DMS79 (cell line): ENCODE measurements at regions not wholly inside any gene's neighbourhood (a gene's known extent, or its start where the extent isn't known, plus 50 kb on each side); places are given as distances from the start of the nearest gene placed in this dataset.

ENCODE experiments used
- DNase-seq: peaks from one replicate; lab custom pipeline; 2025; lab: John Stamatoyannopoulos, UW

DNA sequence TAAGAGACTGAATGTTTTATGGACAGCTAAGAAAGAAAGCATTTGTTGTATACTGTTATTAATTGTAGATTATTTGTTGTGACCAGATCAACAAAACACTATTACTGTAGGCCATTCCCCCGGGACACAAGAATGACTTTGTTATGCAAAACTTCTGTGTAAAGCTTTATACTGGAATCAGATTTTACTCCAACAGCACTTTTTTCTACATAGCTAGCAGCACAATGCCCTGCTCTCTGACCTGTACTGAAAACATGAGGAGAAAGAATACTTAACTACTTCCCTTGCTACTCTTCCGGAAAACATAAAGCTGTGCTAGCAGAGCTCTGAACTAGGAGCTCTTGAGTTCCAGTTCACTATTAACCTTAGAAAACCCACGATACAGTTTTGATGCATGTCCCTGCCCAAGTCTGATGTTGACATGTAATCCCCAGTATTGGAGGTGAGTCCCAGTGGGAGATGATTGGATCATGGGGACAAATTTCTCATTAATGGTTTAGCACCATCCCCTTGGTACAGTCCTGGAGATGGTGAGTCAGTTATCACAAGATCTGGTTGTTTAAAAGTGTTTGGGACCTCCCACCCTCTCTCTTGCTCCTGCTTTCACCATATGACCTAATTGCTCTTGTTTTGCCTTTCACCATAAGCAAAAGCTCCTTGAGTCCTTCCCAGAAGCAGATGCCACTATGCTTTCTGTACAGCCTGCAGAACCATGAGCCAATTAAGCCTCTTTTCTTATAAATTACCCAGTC, 601.1 kb upstream of the PIK3C3 start:
- no peak for DNase-seq

- DNase-seq, result no peak
These were observed 603.6 kb upstream of the PIK3C3 start for GRCh38 chr18:41351430-41351829.

DNA sequence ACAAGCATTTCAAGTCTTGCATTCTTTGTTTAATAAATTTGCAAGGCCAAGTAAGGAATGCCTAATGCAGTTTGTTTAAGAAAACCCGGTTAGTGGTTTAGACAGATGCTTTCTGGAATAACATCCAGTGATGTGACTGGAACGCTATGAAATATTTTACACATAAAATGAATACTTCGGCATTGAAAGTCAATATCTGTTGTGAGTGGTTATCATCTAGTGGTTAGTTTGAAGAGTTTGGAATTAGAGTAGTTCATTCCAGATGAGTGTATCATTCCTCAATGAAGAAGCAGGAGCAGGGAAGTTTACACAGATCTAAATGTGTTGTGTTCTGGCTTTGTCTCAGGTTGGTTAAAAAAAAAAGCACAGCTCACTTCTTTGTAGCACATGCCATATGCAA, 608.0 kb upstream of the PIK3C3 start:
- DNase-seq, result no peak

GRCh38 chr18:41343808-41344207, 611.2 kb upstream of the PIK3C3 start:
- no peak for DNase-seq

- no peak for DNase-seq
These were observed 616.7 kb upstream of the PIK3C3 start for GRCh38 chr18:41338341-41338740.

- DNase-seq, result no peak
These were observed 623.4 kb upstream of the PIK3C3 start for GRCh38 chr18:41331661-41332060.

- peak; percentile 31 for DNase-seq
These were observed 628.7 kb upstream of the PIK3C3 start for GRCh38 chr18:41326311-41326710.

DNA sequence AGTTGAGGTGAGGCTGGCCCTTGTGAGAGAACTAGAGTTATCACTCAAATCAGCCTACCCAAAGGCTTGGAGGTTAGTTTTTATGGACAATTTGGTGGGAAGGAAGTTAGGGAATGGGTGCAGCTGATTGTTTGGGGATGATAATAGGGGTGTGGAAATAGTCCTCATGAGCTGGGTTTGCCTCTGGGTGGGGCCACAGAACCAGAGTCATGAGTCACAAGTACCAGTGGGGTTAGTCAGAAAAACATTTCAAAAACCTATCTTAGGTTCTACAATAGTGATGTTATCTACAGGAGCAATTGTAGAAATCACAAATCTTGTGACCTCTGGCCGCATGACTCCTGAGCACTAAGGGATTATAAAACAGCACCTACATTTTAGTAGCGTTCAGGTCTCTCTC, 630.1 kb upstream of the PIK3C3 start:
- DNase-seq, result no peak

- no peak for DNase-seq
These were observed 630.8 kb upstream of the PIK3C3 start for GRCh38 chr18:41324020-41324791.

DNA sequence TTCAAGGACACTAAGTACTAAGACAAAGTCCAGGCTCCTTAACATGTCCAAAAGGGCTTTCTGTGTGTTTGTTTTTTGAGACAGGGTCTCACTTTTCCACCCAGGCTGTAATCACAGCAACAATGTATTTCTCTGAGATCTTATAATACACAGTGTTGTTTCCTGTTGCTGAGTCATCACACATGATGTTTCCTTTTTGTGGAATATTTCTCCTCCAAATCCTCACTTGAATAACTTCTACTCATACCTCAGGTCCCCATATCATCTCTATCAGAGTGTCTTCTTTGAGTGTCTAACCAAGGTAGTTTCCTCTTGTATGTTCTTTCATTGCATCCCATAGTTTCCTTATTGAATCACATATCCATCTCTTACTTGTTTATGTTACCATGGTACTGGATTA, 632.0 kb upstream of the PIK3C3 start:
- DNase-seq, result no peak

DNA sequence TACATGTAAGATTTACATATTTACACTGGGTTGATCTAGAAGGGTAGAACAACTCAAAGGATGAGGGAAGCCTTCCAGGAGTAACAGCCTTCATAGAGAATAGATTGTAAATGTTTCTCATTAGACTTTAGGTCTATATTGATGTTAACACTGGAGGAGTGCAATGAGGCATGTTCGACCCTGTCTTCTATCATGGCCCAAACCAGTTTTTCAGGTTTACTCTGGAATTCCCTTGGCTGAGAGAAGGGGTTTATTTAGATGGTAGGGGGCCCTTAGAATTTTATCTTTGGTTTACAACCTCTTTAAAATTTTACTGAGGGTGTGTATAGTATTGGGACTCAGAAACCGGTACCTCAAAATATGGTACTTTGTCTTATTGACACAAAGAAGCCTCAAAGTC, 634.9 kb upstream of the PIK3C3 start:
- peak; percentile 9 for DNase-seq

GRCh38 chr18:41315134-41315533, 639.9 kb upstream of the PIK3C3 start:
- no peak for DNase-seq

DNA sequence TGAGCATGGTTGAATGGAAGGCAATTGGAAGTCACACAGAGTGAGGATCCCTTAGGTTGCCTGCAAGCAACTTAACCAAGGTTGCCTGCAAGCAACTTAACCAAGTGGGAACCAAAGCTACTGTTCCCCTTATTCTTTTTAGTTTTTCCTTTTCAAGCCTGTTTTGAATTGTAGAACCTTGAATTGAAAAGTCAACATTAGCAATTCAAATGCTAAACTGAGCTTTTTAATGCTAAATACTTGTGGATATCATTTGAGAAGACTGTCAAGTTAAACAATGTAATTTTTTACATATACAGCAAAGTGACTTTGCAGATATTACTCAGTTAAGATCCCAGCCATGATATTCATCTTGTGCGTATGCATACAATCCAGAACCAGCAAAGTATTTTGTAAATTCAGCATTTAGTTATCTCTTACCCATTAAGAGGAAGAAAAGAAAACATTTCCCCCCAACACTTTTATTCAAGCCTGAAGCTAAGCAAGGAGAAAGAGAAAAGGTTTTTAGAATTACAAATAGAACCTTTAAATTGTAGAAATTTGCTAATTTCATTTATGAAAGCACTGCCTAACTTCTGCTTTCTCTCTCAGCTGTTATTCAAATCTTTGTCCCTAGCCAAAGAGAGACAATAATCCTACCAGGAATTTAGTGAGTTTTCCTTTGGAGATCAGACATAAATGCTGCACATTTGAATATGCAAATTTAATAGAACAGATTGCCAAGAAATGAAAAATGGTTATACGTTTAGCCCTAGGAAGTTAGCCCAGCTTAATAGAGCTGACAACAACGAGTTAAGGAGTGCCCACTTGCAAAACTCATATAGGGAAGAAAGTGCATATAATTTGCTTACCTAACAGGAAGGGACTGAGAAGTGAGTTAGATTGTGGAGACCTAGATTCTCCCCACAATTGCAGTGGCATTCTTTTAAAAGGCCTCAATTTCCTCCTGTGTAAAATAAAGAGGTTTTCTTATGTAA, 643.2 kb upstream of the PIK3C3 start:
- no peak for DNase-seq

DNA sequence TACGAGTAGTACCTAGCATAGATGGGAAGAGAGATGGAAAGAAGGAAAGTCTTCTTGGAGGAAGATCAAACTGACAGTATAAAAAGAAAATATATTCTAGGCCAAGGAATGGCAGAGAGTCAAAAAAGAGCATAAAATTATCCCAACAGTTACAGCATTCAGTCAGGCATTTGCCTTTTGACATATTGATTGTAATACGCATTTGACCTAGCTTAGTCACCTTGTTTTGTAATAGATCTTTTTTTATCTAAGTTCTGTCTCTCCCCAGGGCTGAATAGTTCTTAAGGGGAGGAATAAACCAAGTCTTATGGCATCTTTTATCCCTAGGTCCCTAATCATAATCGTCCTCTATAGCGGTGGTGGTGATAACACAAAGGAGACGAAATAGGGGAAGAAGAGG, 657.3 kb upstream of the PIK3C3 start:
- no peak for DNase-seq

DNA sequence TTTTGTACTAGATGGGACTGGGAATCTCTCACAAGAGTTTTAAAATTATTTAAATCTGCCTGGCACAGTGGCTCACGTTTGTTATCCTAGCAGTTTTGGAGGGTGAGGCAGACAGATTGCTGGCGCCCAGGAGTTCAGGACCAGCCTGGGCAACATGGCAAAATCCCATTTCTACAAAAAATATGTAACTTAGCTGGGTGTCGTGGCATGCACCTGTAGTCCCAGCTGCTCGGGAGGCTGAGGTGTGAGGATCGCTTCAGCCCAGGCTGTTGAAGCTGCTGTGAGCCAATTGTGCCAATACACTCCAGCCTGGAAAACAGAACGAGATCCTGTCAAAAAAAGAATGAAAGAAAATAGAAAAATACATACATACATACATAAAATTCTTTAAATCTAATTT, 685.7 kb upstream of the PIK3C3 start:
- no peak for DNase-seq

DNA sequence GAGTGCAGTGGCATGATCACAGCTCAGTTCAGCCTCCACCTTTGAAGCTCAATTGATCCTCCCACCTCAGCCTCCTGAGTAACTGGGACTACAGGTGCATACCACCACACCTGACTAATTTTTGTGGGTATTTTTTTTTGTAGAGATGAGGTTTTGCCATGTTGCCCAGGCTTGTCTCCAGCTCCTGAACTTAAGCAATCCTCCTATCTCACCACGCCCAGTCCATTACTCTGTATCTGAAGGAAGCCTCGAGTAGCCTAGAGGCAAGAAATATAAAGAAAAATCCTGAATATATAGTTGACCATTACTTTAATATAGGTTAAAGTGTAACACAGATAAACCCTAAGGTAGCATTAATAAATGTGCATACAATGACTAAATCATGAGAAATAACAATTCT, 686.8 kb upstream of the PIK3C3 start:
- no peak for DNase-seq

GRCh38 chr18:41266616-41267015, 688.4 kb upstream of the PIK3C3 start:
- DNase-seq, result no peak

DNA sequence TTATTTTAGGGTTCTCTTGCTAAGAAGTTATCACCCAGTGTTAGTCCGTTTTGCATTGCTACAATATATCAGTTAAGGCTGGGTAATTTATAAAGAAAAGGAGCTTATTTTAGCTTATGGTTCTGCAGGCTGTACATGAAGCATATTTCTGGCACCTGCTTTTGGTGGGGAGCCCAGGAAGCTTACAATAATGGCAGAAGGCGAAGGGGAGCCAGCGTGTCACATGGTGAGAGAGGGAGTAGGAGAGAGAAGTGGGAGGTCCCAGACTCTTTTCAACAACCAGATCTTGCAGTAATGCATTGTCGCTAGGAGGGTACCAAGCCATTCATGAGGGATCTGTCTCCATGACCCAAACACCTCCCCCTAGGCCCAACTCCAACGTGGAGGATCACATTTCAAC, 688.8 kb upstream of the PIK3C3 start:
- DNase-seq, result no peak

GRCh38 chr18:41265047-41265446, 690.0 kb upstream of the PIK3C3 start:
- no peak for DNase-seq

GRCh38 chr18:41263956-41264355, 691.1 kb upstream of the PIK3C3 start:
- DNase-seq, result no peak

DNA sequence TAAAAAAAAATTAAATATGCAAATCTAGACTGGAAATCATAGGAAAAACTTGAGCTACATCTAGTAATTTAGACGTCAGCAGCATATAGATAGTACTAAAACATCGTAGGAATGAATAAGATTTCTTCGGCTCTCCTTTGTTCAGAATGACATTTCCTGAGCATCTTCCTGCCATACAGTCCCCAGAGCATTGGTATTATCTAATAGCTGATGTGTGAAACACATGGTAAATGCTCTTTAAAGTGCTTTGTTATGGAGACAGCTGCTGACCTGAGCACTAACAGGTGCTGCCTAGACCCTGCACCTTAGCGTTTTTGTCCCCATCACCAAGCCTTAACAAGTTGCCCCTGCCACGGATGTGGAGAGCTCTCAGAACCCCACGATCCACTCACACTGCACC, 692.3 kb upstream of the PIK3C3 start:
- DNase-seq, result no peak

GRCh38 chr18:41244591-41245037, 710.4 kb upstream of the PIK3C3 start:
- DNase-seq, result no peak
